Glutamatergic neuron (in vitro differentiated cells): ENCODE measurements at regions not wholly inside any gene's neighbourhood (a gene's known extent, or its start where the extent isn't known, plus 50 kb on each side); places are given as distances from the start of the nearest gene placed in this dataset.

Source experiments
- DNase-seq: peaks from one replicate; pipeline ENCODE4 v3.0.0; 2022
- H3K27ac Mint-ChIP-seq: one replicate; pipeline ENCODE4 v1.8.0; 2020; ENCODE audit warnings: mild to moderate bottlenecking, mixed read lengths, inconsistent platforms; ENCODE audit not compliant: unreplicated experiment
- H3K27me3 Mint-ChIP-seq: one replicate; pipeline ENCODE4 v1.8.0; 2020; ENCODE audit warnings: mild to moderate bottlenecking, moderate library complexity, mixed read lengths, inconsistent platforms; ENCODE audit not compliant: unreplicated experiment
- H3K36me3 Mint-ChIP-seq: one replicate; pipeline ENCODE4 v1.8.0; 2020; ENCODE audit warnings: mild to moderate bottlenecking, mixed read lengths, inconsistent platforms; ENCODE audit not compliant: unreplicated experiment
- H3K4me1 Mint-ChIP-seq: one replicate; pipeline ENCODE4 v1.8.0; 2020; ENCODE audit warnings: mild to moderate bottlenecking, low read depth, mixed read lengths, inconsistent platforms; ENCODE audit not compliant: unreplicated experiment
- H3K4me3 Mint-ChIP-seq: one replicate; pipeline ENCODE4 v1.8.0; 2020; ENCODE audit warnings: mild to moderate bottlenecking, mixed read lengths, inconsistent platforms; ENCODE audit not compliant: unreplicated experiment
- H3K9me3 Mint-ChIP-seq: one replicate; pipeline ENCODE4 v1.8.0; 2020; ENCODE audit warnings: mild to moderate bottlenecking, moderate library complexity, mixed read lengths, inconsistent platforms; ENCODE audit not compliant: unreplicated experiment
- CTCF ChIP-seq: fragments of 200-600 bp; sonication (generic); IDR thresholded peaks from one replicate; pipeline ENCODE4 v1.5.0; 2021; ENCODE audit not compliant: partially characterized antibody, unreplicated experiment

GRCh38 chr3:117011687-117012250 lies 302.2 kb downstream of the TUSC7 start:
- Mint-ChIP-seq H3K36me3 (no peaks in the 10 kb centered on the region), H3K27me3 (no peaks in the 10 kb centered on the region), H3K9me3 (peaks cover 3% of the 10 kb centered on the region), H3K4me3 (no peak overlapping the region), H3K4me1 (peaks cover 10% of the 10 kb centered on the region), H3K27ac (no peak overlapping the region)
- no peak for TF ChIP-seq CTCF
- DNase-seq: no peak

GRCh38 chr3:117016378-117016777 lies 306.8 kb downstream of the TUSC7 start:
- peaks cover 44% of the 10 kb centered on the region for H3K4me1 Mint-ChIP-seq
- no peaks in the 10 kb centered on the region for H3K36me3 Mint-ChIP-seq
- H3K4me3 Mint-ChIP-seq: no peak overlapping the region
- H3K9me3 Mint-ChIP-seq: peaks cover 5% of the 10 kb centered on the region
- peak; percentile 29 for DNase-seq
- peaks cover 2% of the 10 kb centered on the region for H3K27me3 Mint-ChIP-seq
- H3K27ac Mint-ChIP-seq: peak overlapping the region; percentile 11
- no peak for TF ChIP-seq CTCF

GRCh38 chr3:117017135-117017894 lies 307.7 kb downstream of the TUSC7 start:
- Mint-ChIP-seq H3K4me1 (peaks cover 44% of the 10 kb centered on the region), H3K27ac (peak overlapping the region; percentile 75), H3K4me3 (no peak overlapping the region), H3K9me3 (peaks cover 5% of the 10 kb centered on the region), H3K36me3 (no peaks in the 10 kb centered on the region), H3K27me3 (peaks cover 2% of the 10 kb centered on the region)
- DNase-seq: no peak
- no peak for TF ChIP-seq CTCF

- DNase-seq: no peak
- no peak for TF ChIP-seq CTCF
- H3K9me3 Mint-ChIP-seq: peaks cover 5% of the 10 kb centered on the region
Observed at GRCh38 chr3:117018655-117019054, 309.1 kb downstream of the TUSC7 start.

GRCh38 chr3:117019082-117019713 lies 309.6 kb downstream of the TUSC7 start:
- Mint-ChIP-seq H3K9me3 (peaks cover 5% of the 10 kb centered on the region), H3K36me3 (no peaks in the 10 kb centered on the region), H3K4me3 (peak overlapping the region; percentile 30), H3K27ac (peak overlapping the region; percentile 76), H3K4me1 (peaks cover 41% of the 10 kb centered on the region), H3K27me3 (peaks cover 2% of the 10 kb centered on the region)
- peak; percentile 72 for DNase-seq
- peak; percentile 62 for TF ChIP-seq CTCF

More at GRCh38 chr3:117018655-117019054, 309.1 kb downstream of the TUSC7 start:
- peaks cover 41% of the 10 kb centered on the region for H3K4me1 Mint-ChIP-seq
- no peak overlapping the region for H3K4me3 Mint-ChIP-seq
- H3K36me3 Mint-ChIP-seq: no peaks in the 10 kb centered on the region
- peaks cover 2% of the 10 kb centered on the region for H3K27me3 Mint-ChIP-seq
- peak overlapping the region; percentile 76 for H3K27ac Mint-ChIP-seq
